ENCODE measurements at regions not wholly inside any gene's neighbourhood (a gene's known extent, or its start where the extent isn't known, plus 50 kb on each side); places are given as distances from the start of the nearest gene placed in this dataset.

DNA sequence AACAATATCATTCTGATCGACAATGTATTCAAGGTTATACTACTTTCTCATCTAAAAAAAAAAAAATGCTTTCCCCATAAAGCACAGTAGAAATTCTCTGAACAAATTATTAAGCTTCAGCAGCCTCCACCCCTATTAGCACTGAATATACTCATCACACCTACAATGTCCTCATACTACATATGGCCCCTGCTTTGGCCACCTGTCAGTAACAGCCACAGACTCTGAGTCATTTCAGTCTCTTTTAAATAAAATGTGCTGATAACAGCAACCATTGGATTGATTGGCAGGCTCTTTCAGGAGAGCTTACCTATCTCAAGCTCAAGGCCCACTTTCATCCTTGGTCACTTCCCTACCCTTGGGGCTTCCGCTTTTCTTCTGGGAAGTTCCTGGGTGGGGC lies 236.7 kb downstream of the TMX3 start:
- H3K9me3 ChIP-seq = no peaks in the 10 kb centered on the region
- DNase-seq (no peak), ATAC-seq (no peak)
- intact Hi-C loops (cut with DNase I, micrococcal nuclease) = no loop called here
- TF ChIP-seq, protein P1, sequence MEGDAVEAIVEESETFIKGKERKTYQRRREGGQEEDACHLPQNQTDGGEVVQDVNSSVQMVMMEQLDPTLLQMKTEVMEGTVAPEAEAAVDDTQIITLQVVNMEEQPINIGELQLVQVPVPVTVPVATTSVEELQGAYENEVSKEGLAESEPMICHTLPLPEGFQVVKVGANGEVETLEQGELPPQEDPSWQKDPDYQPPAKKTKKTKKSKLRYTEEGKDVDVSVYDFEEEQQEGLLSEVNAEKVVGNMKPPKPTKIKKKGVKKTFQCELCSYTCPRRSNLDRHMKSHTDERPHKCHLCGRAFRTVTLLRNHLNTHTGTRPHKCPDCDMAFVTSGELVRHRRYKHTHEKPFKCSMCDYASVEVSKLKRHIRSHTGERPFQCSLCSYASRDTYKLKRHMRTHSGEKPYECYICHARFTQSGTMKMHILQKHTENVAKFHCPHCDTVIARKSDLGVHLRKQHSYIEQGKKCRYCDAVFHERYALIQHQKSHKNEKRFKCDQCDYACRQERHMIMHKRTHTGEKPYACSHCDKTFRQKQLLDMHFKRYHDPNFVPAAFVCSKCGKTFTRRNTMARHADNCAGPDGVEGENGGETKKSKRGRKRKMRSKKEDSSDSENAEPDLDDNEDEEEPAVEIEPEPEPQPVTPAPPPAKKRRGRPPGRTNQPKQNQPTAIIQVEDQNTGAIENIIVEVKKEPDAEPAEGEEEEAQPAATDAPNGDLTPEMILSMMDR (IDR thresholded peaks at IDR 0.05) = no peak
- H3K4me3 ChIP-seq = no peak overlapping the region
- no peaks in the 10 kb centered on the region for H3K36me3 ChIP-seq (ENCODE audit: low read depth)
- no peaks in the 10 kb centered on the region for H3K4me1 ChIP-seq (ENCODE audit: low read depth)

DNA sequence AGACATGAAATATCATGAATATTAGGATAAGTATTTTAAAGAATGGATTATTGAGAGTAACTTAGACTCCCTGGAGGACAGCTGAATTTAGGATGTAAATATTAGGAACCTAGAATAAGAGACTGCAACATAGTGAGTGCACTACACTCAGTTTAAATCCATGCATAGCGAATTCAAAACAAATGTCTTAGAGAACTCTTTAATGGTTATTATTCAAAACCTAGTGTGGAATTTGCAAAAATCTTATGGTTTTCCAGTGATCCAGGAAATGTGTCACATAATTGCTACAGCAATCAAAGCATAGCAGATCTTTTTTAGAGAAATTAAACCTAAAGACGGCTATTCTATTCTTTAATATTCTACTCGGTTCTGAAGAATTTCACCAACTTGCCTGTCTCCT lies 239.0 kb downstream of the TMX3 start:
- DNase-seq (no peak), ATAC-seq (no peak)
- no peaks in the 10 kb centered on the region for H3K36me3 ChIP-seq (ENCODE audit: low read depth)
- H3K4me1 ChIP-seq (ENCODE audit: low read depth) = no peaks in the 10 kb centered on the region
- no peaks in the 10 kb centered on the region for H3K9me3 ChIP-seq
- intact Hi-C loops (cut with DNase I, micrococcal nuclease) = no loop called here
- TF ChIP-seq, protein P1 (IDR thresholded peaks at IDR 0.05) = no peak
- no peak overlapping the region for H3K4me3 ChIP-seq

DNA sequence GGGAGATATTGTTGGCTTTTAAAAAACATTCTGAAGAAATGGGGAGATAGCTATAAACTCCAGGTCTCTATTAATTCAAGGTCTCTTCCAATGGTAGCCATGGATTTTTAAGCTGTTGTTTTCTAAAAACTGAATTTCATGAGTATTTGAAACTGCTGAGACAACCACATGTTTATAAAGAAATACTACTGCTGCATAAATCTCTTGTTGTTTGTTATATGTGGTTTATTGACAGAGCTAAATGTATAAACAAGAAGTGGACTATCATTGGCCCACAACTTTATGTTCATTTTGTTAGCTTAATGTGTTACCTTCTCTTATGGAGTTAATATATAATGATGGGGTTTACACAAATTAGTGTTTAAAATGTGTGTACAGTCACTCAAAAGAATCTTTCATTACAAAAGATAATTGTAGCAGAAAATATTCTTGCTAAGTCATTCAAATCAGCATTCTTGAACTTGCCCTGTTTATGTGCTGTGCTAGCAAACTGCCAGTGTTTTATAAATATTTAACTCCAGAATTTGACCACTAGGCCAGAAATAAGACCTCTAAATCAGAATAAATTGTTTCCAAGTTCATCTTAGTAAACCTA lies 242.1 kb downstream of the TMX3 start:
- ATAC-seq = no peak
- Histone ChIP-seq H3K4me1 (ENCODE audit: low read depth) (no peaks in the 10 kb centered on the region), H3K4me3 (no peak overlapping the region), H3K36me3 (ENCODE audit: low read depth) (no peaks in the 10 kb centered on the region), H3K9me3 (no peaks in the 10 kb centered on the region)
- TF ChIP-seq, protein P1 (IDR thresholded peaks at IDR 0.05) = no peak
- intact Hi-C loops (cut with DNase I, micrococcal nuclease) = no loop called here
- no peak for DNase-seq

DNA sequence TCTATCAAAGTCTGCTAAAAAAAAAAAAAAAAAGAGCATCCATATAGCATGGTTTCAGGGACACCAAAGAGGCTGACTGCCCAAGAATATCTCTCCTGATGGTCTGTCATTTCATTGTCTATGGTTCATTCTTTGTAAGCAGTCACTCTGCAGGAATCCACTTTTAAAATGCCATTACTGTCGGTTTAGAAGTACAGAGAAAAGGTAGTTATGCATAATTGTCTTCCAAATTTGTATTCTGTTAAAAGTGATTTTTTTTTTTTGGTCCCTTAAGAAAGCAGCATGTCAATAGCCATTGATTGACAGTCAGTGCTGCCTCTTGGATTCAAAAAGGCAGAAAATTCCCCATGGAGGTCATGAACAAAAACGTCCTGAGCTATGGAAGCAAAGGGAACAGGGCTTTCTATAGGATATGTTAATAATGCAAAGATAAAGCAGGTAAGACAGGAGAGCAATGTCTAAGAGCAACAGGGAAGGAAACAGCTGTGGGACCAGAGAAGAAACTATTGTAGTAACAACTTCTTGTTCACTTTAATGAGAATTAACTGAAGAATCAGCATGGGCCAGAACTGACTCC lies 245.8 kb downstream of the TMX3 start:
- TF ChIP-seq, protein P1 (IDR thresholded peaks at IDR 0.05) = no peak
- intact Hi-C loops (cut with DNase I, micrococcal nuclease) = no loop called here
- Histone ChIP-seq H3K36me3 (ENCODE audit: low read depth) (no peaks in the 10 kb centered on the region), H3K4me1 (ENCODE audit: low read depth) (no peaks in the 10 kb centered on the region), H3K9me3 (no peaks in the 10 kb centered on the region), H3K4me3 (no peak overlapping the region)
- ATAC-seq = no peak
- no peak for DNase-seq

DNA sequence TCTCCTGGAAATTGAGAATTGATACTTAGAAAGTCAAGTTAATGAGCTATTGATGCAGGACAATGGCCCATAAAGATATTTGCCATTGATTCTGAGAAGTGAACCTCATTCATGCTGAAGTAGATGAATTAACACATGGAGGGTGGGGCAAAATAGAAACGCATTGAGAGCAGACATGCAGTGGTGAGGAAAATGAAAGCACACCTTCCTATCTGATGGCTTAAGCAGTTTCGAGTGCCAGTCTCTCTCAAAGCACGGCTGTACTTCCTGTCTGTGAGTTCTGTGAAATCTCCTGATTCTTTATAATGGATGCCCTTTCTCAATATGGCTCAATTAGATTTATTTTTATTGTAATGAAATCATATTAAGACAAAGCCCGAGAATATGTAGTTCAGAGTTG lies 247.0 kb downstream of the TMX3 start:
- DNase-seq (no peak), ATAC-seq (no peak)
- intact Hi-C loops (cut with DNase I, micrococcal nuclease) = no loop called here
- Histone ChIP-seq H3K4me1 (ENCODE audit: low read depth) (no peaks in the 10 kb centered on the region), H3K36me3 (ENCODE audit: low read depth) (no peaks in the 10 kb centered on the region), H3K4me3 (no peak overlapping the region), H3K9me3 (no peaks in the 10 kb centered on the region)
- TF ChIP-seq, protein P1 (IDR thresholded peaks at IDR 0.05) = no peak

DNA sequence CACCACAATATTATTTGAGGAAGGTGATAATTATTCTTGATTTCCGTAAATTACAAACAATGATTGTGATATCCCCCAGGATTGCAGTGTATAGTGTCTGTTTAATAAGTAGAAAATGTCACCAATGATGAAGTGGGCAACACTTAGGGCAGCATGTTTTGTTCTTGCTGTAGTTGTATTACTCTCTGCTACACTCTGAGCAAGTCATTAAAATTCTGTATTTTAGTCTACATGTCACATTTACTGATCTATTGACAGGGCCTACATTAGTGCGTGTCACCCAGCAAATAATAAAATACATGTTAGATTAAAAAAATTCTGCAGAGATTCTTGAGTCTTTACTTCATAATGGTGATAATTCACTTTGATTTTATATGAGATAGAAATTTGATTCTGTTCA lies 247.6 kb downstream of the TMX3 start:
- intact Hi-C loops (cut with DNase I, micrococcal nuclease) = no loop called here

More for the DNA sequence above, 247.6 kb downstream of the TMX3 start:
- no peak for ATAC-seq
- TF ChIP-seq, protein P1 (IDR thresholded peaks at IDR 0.05) = no peak
- no peak for DNase-seq
- Histone ChIP-seq H3K36me3 (ENCODE audit: low read depth) (no peaks in the 10 kb centered on the region), H3K4me3 (no peak overlapping the region), H3K4me1 (ENCODE audit: low read depth) (no peaks in the 10 kb centered on the region), H3K9me3 (no peaks in the 10 kb centered on the region)
